Upper lobe of left lung (tissue), 4 donors: ENCODE measurements at regions not wholly inside any gene's neighbourhood (a gene's known extent, or its start where the extent isn't known, plus 50 kb on each side); places are given as distances from the start of the nearest gene placed in this dataset.

Source experiments
- CTCF ChIP-seq, 6 experiments: fragments of 450-650 bp in 4 of 6; fragments of 200-600 bp in 2 of 6; sonication (generic) in 2 of 6; IDR thresholded peaks; one replicate each; pipeline ENCODE4 v1.5.1; 2016 to 2019; ENCODE audit warnings: antibody characterized with exemption in 6 of 6
- EP300 ChIP-seq, 4 donors: sonication (generic); formaldehyde crosslinking; IDR thresholded peaks; one replicate each; pipeline ENCODE4 v1.5.1; 2017; ENCODE audit warnings: antibody characterized with exemption in 4 of 4, control low read depth in 2 of 4
- POLR2AphosphoS5 ChIP-seq, 2 donors: sonication (generic); formaldehyde crosslinking; IDR thresholded peaks; one replicate each; pipeline ENCODE4 v1.5.1; 2017; ENCODE audit warnings: antibody characterized with exemption in 2 of 2

- TF ChIP-seq CTCF (IDR thresholded peaks at IDR 0.05): no peak
- no peak for TF ChIP-seq POLR2AphosphoS5 (IDR thresholded peaks at IDR 0.05)
- TF ChIP-seq EP300 (IDR thresholded peaks at IDR 0.05): no peak
Observed at GRCh38 chr5:67432606-67433005, 236.0 kb upstream of the CD180 start.
